NCI-H2107 treated with DMSO at 0.1 percent for 48 hours (cell line): ENCODE measurements at regions not wholly inside any gene's neighbourhood (a gene's known extent, or its start where the extent isn't known, plus 50 kb on each side); places are given as distances from the start of the nearest gene placed in this dataset.

Experiments
- DNase-seq: peaks from one replicate; lab custom pipeline; 2025; ENCODE audit not compliant: unreplicated experiment; lab: John Stamatoyannopoulos, UW

GRCh38 chrX:76228499-76228898, 55.6 kb downstream of the PBDC1 start:
- no peak for DNase-seq

- DNase-seq, result no peak
Measured at GRCh38 chrX:76248901-76249300, 76.0 kb downstream of the PBDC1 start.

- peak; percentile 17 for DNase-seq
Measured at GRCh38 chrX:76253432-76253831, 80.6 kb downstream of the PBDC1 start.

DNA sequence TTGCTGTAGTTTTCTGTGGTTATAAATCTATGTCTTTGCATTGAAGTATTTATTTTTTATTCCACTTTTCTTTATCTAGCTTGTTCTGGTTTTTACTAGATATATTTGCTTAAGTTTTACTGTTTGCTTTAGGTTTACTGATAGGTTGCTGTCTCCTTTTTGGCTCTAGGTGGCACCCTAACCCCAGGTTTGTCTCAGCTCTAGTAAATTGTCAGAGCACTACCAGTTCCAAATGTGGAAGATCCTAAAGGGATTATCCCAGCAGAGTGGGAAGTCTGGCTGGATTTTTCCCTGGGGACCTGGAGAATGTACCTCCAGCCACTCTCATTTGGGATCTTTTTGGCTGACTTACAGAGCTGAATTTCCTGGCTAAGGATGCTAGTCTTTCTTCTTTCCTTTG, 106.1 kb downstream of the PBDC1 start:
- DNase-seq, result peak; percentile 62
